ENCODE measurements at regions not wholly inside any gene's neighbourhood (a gene's known extent, or its start where the extent isn't known, plus 50 kb on each side); places are given as distances from the start of the nearest gene placed in this dataset.

DNA sequence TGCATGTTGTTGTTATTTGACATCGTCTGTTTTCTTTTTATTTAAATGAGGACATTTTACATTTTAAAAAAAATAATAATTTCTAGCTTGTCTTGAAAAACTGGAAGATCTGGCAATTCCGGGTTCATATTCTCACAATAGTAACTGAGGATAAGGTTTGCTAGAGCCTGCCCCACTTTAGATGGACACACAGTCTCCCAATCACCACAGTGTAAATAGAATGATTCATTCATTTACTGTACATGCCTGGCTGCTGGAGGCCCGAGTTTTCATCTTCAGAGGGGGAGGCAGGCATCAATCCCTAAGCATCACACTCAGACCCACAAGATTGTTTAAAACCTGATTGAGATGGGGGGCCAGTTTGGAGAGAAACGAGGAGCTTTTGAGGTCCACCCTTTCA, 2039.7 kb upstream of the WWC1 start:
- Histone ChIP-seq H3K4me3 (ENCODE audit: insufficient read depth, low read depth, low read length) (no peak overlapping the region), H3K4me1 (ENCODE audit: control insufficient read depth, insufficient read depth, low read length) (no peaks in the 10 kb centered on the region), H3K27me3 (ENCODE audit: control insufficient read depth, insufficient read depth, low read length, poor library complexity, severe bottlenecking) (no peaks in the 10 kb centered on the region), H3K9me3 (ENCODE audit: control insufficient read depth, low read length) (no peaks in the 10 kb centered on the region), H3K27ac (ENCODE audit: insufficient read depth, low read depth, low read length, poor library complexity, severe bottlenecking) (no peak overlapping the region), H3K36me3 (ENCODE audit: control insufficient read depth, insufficient read depth, low read length) (no peaks in the 10 kb centered on the region)
- WGBS, 2 experiments, result 90 to 94% methylated on average over 2 to 3 of the region's 4 CpGs

DNA sequence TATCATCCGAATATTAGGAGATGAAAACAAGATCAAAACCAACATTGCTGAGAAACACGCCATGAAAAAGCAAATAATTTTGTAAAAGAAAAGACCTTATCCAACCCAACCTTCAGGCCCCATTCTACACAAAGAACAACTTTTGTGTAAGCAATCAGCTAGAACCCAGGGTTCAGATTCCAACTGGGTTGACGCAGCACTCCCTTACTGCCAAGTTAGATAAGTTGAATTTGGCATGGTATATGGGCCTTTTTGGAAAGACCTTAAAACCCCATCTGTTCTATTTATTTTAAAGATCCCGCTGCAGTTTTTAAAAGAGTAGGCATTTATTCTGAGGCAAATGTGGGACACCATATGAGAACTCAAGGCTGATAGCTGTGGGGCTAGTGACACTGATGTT, 2033.8 kb upstream of the WWC1 start:
- Histone ChIP-seq H3K9me3 (ENCODE audit: control insufficient read depth, low read length) (no peaks in the 10 kb centered on the region), H3K27me3 (ENCODE audit: control insufficient read depth, insufficient read depth, low read length, poor library complexity, severe bottlenecking) (no peaks in the 10 kb centered on the region), H3K4me3 (ENCODE audit: insufficient read depth, low read depth, low read length) (no peak overlapping the region), H3K36me3 (ENCODE audit: control insufficient read depth, insufficient read depth, low read length) (no peaks in the 10 kb centered on the region), H3K4me1 (ENCODE audit: control insufficient read depth, insufficient read depth, low read length) (no peaks in the 10 kb centered on the region), H3K27ac (ENCODE audit: insufficient read depth, low read depth, low read length, poor library complexity, severe bottlenecking) (no peak overlapping the region)
- 89 to 97% methylated on average over 4 of the region's 4 CpGs for WGBS, 2 experiments

DNA sequence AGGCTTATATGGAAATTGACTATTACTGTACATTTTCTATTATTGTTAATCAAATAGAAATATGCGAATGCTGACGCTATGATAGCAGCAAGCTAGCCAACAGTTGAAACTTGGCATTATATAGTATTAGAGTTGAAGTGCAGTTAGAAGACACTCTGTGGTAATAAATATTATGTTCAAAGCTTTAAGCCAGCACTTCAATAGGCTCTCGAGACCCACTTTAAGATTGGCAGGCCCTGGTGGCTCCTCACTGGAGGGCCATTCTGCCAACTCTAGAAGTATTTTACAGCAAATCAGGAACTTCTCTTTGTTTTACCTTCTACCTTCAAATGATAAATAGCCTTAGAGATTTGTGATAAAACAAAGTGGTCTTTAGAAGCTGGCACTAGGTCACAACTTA, 2029.0 kb upstream of the WWC1 start:
- Histone ChIP-seq H3K4me1 (ENCODE audit: control insufficient read depth, insufficient read depth, low read length) (no peaks in the 10 kb centered on the region), H3K27ac (ENCODE audit: insufficient read depth, low read depth, low read length, poor library complexity, severe bottlenecking) (no peak overlapping the region), H3K9me3 (ENCODE audit: control insufficient read depth, low read length) (no peaks in the 10 kb centered on the region), H3K4me3 (ENCODE audit: insufficient read depth, low read depth, low read length) (no peak overlapping the region), H3K36me3 (ENCODE audit: control insufficient read depth, insufficient read depth, low read length) (no peaks in the 10 kb centered on the region), H3K27me3 (ENCODE audit: control insufficient read depth, insufficient read depth, low read length, poor library complexity, severe bottlenecking) (no peaks in the 10 kb centered on the region)
- WGBS, 2 experiments, result 95 to 100% methylated on average over 2 to 3 of the region's 3 CpGs

DNA sequence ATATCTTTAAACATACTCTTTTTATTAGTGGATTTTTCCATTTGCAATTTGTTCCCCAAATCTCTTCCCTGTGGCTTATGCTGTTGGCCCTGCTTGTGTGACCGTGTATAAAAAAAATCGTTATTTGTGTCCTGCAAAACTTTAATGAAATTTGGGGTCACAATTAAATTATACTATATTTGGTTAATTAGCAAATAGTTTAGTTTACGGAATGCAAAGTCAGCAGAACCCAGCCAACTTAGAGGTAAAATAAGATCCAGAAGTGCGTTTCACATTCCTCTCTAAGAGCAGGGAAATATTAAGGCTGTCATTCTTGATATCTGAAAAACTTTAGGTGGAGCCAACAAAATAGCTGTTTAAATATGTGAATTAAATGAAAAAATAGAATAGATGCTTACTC, 2023.5 kb upstream of the WWC1 start:
- Histone ChIP-seq H3K36me3 (ENCODE audit: control insufficient read depth, insufficient read depth, low read length) (no peaks in the 10 kb centered on the region), H3K27me3 (ENCODE audit: control insufficient read depth, insufficient read depth, low read length, poor library complexity, severe bottlenecking) (no peaks in the 10 kb centered on the region), H3K9me3 (ENCODE audit: control insufficient read depth, low read length) (no peaks in the 10 kb centered on the region), H3K27ac (ENCODE audit: insufficient read depth, low read depth, low read length, poor library complexity, severe bottlenecking) (no peak overlapping the region), H3K4me1 (ENCODE audit: control insufficient read depth, insufficient read depth, low read length) (no peaks in the 10 kb centered on the region), H3K4me3 (ENCODE audit: insufficient read depth, low read depth, low read length) (no peak overlapping the region)
- 94 to 98% methylated on average over 2 to 4 of the region's 4 CpGs for WGBS, 2 experiments

DNA sequence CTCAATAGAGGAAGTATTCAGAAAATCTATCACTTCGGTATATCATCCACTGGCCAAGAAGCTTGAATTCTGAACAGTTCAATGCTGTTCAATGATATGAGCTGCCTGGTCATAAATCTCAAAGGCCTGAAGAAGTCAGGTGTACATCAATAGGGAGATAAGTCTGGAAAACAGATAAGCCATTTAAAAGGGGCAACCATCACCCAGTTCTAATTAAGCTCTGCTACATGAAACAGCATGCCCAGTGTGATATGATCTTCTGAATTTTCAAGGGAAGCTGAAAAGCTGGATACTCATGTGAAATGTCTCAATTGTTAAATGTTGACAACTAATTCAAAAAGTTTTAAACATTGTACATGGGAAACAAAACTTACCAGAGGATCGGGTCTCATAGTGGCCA, 2020.7 kb upstream of the WWC1 start:
- no peak overlapping the region for H3K4me3 ChIP-seq (ENCODE audit: insufficient read depth, low read depth, low read length)
- whole genome bisulfite sequencing, 2 experiments, result 91 to 95% methylated on average over 2 of the region's 2 CpGs

DNA sequence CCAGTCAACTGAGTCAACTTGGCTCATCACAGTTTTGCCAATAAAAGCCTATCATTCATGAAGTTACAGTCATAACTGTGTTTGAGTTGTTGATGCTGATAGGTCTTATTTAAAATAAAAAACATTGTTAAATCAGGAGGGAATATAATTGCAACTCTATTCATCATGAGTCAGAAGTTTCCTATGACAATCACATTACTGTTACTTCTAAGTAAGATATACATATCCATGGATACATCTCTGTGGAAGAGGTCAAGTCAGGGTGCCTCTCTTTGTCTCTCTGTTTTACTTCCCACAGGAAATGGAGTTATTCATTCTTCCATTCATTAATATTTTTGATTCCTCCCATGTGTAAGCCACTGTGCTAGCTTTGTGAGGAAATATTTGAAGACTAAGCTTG, 2015.4 kb upstream of the WWC1 start:
- no peak overlapping the region for H3K27ac ChIP-seq (ENCODE audit: insufficient read depth, low read depth, low read length, poor library complexity, severe bottlenecking)
- H3K4me1 ChIP-seq (ENCODE audit: control insufficient read depth, insufficient read depth, low read length), result peaks cover 5% of the 10 kb centered on the region
- H3K27me3 ChIP-seq (ENCODE audit: control insufficient read depth, insufficient read depth, low read length, poor library complexity, severe bottlenecking), result no peaks in the 10 kb centered on the region
- no peaks in the 10 kb centered on the region for H3K9me3 ChIP-seq (ENCODE audit: control insufficient read depth, low read length)
- no peaks in the 10 kb centered on the region for H3K36me3 ChIP-seq (ENCODE audit: control insufficient read depth, insufficient read depth, low read length)
- no peak overlapping the region for H3K4me3 ChIP-seq (ENCODE audit: insufficient read depth, low read depth, low read length)

More for the DNA sequence above, 2020.7 kb upstream of the WWC1 start:
- H3K9me3 ChIP-seq (ENCODE audit: control insufficient read depth, low read length), result no peaks in the 10 kb centered on the region
- no peaks in the 10 kb centered on the region for H3K27me3 ChIP-seq (ENCODE audit: control insufficient read depth, insufficient read depth, low read length, poor library complexity, severe bottlenecking)
- no peak overlapping the region for H3K27ac ChIP-seq (ENCODE audit: insufficient read depth, low read depth, low read length, poor library complexity, severe bottlenecking)
- H3K4me1 ChIP-seq (ENCODE audit: control insufficient read depth, insufficient read depth, low read length), result no peaks in the 10 kb centered on the region
- no peaks in the 10 kb centered on the region for H3K36me3 ChIP-seq (ENCODE audit: control insufficient read depth, insufficient read depth, low read length)

GRCh38 chr5:166279828-166280227, 2011.6 kb upstream of the WWC1 start:
- Histone ChIP-seq H3K4me3 (ENCODE audit: insufficient read depth, low read depth, low read length) (no peak overlapping the region), H3K4me1 (ENCODE audit: control insufficient read depth, insufficient read depth, low read length) (peaks cover 5% of the 10 kb centered on the region), H3K27ac (ENCODE audit: insufficient read depth, low read depth, low read length, poor library complexity, severe bottlenecking) (no peak overlapping the region), H3K27me3 (ENCODE audit: control insufficient read depth, insufficient read depth, low read length, poor library complexity, severe bottlenecking) (no peaks in the 10 kb centered on the region), H3K36me3 (ENCODE audit: control insufficient read depth, insufficient read depth, low read length) (no peaks in the 10 kb centered on the region), H3K9me3 (ENCODE audit: control insufficient read depth, low read length) (no peaks in the 10 kb centered on the region)
- 75 to 81% methylated on average over 3 of the region's 3 CpGs for WGBS, 2 experiments

GRCh38 chr5:166281433-166281832, 2010.0 kb upstream of the WWC1 start:
- WGBS, 2 experiments, result 88 to 97% methylated on average over 2 of the region's 2 CpGs

GRCh38 chr5:166282939-166283338, 2008.5 kb upstream of the WWC1 start:
- H3K27me3 ChIP-seq (ENCODE audit: control insufficient read depth, insufficient read depth, low read length, poor library complexity, severe bottlenecking), result no peaks in the 10 kb centered on the region
- H3K9me3 ChIP-seq (ENCODE audit: control insufficient read depth, low read length), result no peaks in the 10 kb centered on the region
- WGBS, 2 experiments, result 92% methylated on average over 1 of the region's 3 CpGs; no CpG with 5 or more reads in 1 of the 2 experiments
- H3K27ac ChIP-seq (ENCODE audit: insufficient read depth, low read depth, low read length, poor library complexity, severe bottlenecking), result no peak overlapping the region
- peaks cover 5% of the 10 kb centered on the region for H3K4me1 ChIP-seq (ENCODE audit: control insufficient read depth, insufficient read depth, low read length)
- H3K4me3 ChIP-seq (ENCODE audit: insufficient read depth, low read depth, low read length), result no peak overlapping the region
- no peaks in the 10 kb centered on the region for H3K36me3 ChIP-seq (ENCODE audit: control insufficient read depth, insufficient read depth, low read length)

More at GRCh38 chr5:166281433-166281832, 2010.0 kb upstream of the WWC1 start:
- no peak overlapping the region for H3K27ac ChIP-seq (ENCODE audit: insufficient read depth, low read depth, low read length, poor library complexity, severe bottlenecking)
- H3K9me3 ChIP-seq (ENCODE audit: control insufficient read depth, low read length), result no peaks in the 10 kb centered on the region
- H3K4me1 ChIP-seq (ENCODE audit: control insufficient read depth, insufficient read depth, low read length), result peaks cover 5% of the 10 kb centered on the region
- no peak overlapping the region for H3K4me3 ChIP-seq (ENCODE audit: insufficient read depth, low read depth, low read length)
- no peaks in the 10 kb centered on the region for H3K36me3 ChIP-seq (ENCODE audit: control insufficient read depth, insufficient read depth, low read length)
- H3K27me3 ChIP-seq (ENCODE audit: control insufficient read depth, insufficient read depth, low read length, poor library complexity, severe bottlenecking), result no peaks in the 10 kb centered on the region

DNA sequence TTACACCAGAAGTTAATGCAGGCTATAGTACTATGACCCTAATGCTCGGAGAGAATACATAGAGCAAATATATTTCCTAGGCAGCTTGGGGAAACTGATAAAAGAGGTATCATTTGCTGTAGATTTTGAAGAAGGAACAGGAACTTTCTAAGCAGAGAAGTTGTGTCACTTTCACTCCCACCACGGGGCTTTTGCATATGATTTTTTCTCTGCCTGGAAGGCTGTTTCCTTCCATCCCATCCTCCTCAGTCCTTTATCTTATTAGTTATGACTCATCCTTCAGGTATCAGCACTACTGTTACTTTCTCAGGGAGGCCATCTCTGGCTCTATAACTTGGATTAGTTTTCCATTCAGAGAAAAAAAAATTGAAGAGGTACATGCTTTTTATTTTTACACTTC, 2006.1 kb upstream of the WWC1 start:
- 59 to 76% methylated on average over 2 of the region's 2 CpGs for WGBS, 2 experiments
- Histone ChIP-seq H3K36me3 (ENCODE audit: control insufficient read depth, insufficient read depth, low read length) (no peaks in the 10 kb centered on the region), H3K27me3 (ENCODE audit: control insufficient read depth, insufficient read depth, low read length, poor library complexity, severe bottlenecking) (no peaks in the 10 kb centered on the region), H3K27ac (ENCODE audit: insufficient read depth, low read depth, low read length, poor library complexity, severe bottlenecking) (no peak overlapping the region), H3K9me3 (ENCODE audit: control insufficient read depth, low read length) (no peaks in the 10 kb centered on the region), H3K4me1 (ENCODE audit: control insufficient read depth, insufficient read depth, low read length) (peaks cover under 1% of the 10 kb centered on the region), H3K4me3 (ENCODE audit: insufficient read depth, low read depth, low read length) (no peak overlapping the region)

DNA sequence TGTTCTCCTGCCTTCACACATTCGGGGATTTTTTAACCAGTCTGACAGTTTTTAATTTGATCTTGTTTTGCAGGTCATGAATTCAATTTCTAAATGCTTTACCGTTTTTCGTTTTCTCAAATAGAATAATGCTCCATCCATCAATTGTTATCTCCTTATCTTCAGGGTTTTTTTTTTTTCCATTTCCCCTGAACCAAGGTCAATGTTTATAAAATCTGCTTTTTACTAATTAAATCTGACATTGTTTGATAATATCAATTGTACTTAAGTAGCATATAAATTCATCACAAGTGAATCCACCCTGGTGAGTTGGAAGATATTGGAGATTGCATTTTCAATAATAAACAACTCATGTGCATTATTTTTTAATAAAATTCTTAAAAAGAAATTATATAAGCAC, 2004.6 kb upstream of the WWC1 start:
- no peak overlapping the region for H3K27ac ChIP-seq (ENCODE audit: insufficient read depth, low read depth, low read length, poor library complexity, severe bottlenecking)
- no peaks in the 10 kb centered on the region for H3K27me3 ChIP-seq (ENCODE audit: control insufficient read depth, insufficient read depth, low read length, poor library complexity, severe bottlenecking)
- H3K36me3 ChIP-seq (ENCODE audit: control insufficient read depth, insufficient read depth, low read length), result no peaks in the 10 kb centered on the region
- H3K9me3 ChIP-seq (ENCODE audit: control insufficient read depth, low read length), result no peaks in the 10 kb centered on the region
- 88 to 100% methylated on average over 3 of the region's 3 CpGs for WGBS, 2 experiments
- no peak overlapping the region for H3K4me3 ChIP-seq (ENCODE audit: insufficient read depth, low read depth, low read length)
- H3K4me1 ChIP-seq (ENCODE audit: control insufficient read depth, insufficient read depth, low read length), result no peaks in the 10 kb centered on the region

Measured in ectodermal cell (in vitro differentiated cells).